IMR-90 (cell line): ENCODE measurements at regions not wholly inside any gene's neighbourhood (a gene's known extent, or its start where the extent isn't known, plus 50 kb on each side); places are given as distances from the start of the nearest gene placed in this dataset.

ENCODE experiments used
- ATAC-seq: fragments of 200-7000 bp; cut with Tn5 transposase; 2 replicates; pipeline ENCODE4 v1.9.1; 2020; ENCODE audit warnings: low read depth, mild to moderate bottlenecking, moderate library complexity
- BruUV-seq: library from RNA; stranded (reverse); fragments of 400-500 nt; replicated peaks from 2 replicates; lab custom pipeline; 2021; lab: Mats Ljungman, UMichigan
- CTCF ChIA-PET: fragments of 300-600 bp; formaldehyde crosslinking; extraction: SDS; loops from one replicate; lab custom pipeline; 2021; ENCODE audit warnings: antibody characterized with exemption; lab: Yijun Ruan, JAX
- POLR2A ChIA-PET: fragments of 300-600 bp; sonication (Branson Sonifier 250); formaldehyde crosslinking; loops from one replicate; lab custom pipeline; 2022; ENCODE audit warnings: antibody characterized with exemption; ENCODE audit not compliant: unreplicated experiment; lab: Charles Lee
- DNase-seq: peaks from one replicate; pipeline ENCODE4 v3.0.0; 2013
- H2AFZ ChIP-seq: replicated peaks from 2 replicates; pipeline ENCODE3; 2013; ENCODE audit warnings: low read length, mild to moderate bottlenecking; ENCODE audit not compliant: poor library complexity
- H2AK5ac ChIP-seq: 2 replicates; pipeline ENCODE4 v1.6.1; 2013; ENCODE audit warnings: low read depth, low read length, inconsistent platforms
- H2AK9ac ChIP-seq: replicated peaks from 2 replicates; pipeline ENCODE3; 2013; ENCODE audit warnings: mild to moderate bottlenecking, low read depth, low read length, moderate library complexity; ENCODE audit not compliant: poor library complexity
- H2BK120ac ChIP-seq: 2 replicates; pipeline ENCODE4 v1.6.1; 2013; ENCODE audit warnings: low read depth, low read length, inconsistent platforms
- H2BK15ac ChIP-seq: 3 replicates; pipeline ENCODE4 v1.6.1; 2013; ENCODE audit warnings: low read depth, low read length, inconsistent platforms
- H2BK20ac ChIP-seq: 2 replicates; pipeline ENCODE4 v1.6.1; 2013; ENCODE audit warnings: low read depth, mild to moderate bottlenecking, inconsistent platforms, low read length, moderate library complexity
- H2BK5ac ChIP-seq: 2 replicates; pipeline ENCODE4 v1.6.1; 2013; ENCODE audit warnings: mild to moderate bottlenecking, low read depth, low read length, inconsistent platforms; ENCODE audit not compliant: poor library complexity, severe bottlenecking
- H3K14ac ChIP-seq: replicated peaks from 2 replicates; pipeline ENCODE4 v1.6.1; 2013; ENCODE audit warnings: low read depth, low read length, inconsistent platforms
- H3K18ac ChIP-seq: 2 replicates; pipeline ENCODE4 v1.6.1; 2013; ENCODE audit warnings: low read depth, low read length, control low read depth
- H3K23ac ChIP-seq: 2 replicates; pipeline ENCODE4 v1.6.1; 2013; ENCODE audit warnings: low read depth, low read length, inconsistent platforms
- H3K27ac ChIP-seq: 2 replicates; pipeline ENCODE4 v1.5.1; 2013; ENCODE audit warnings: mild to moderate bottlenecking, control low read depth, low read length; ENCODE audit not compliant: insufficient read depth
- H3K27me3 ChIP-seq: 2 replicates; pipeline ENCODE4 v1.6.1; 2013; ENCODE audit warnings: low read length; ENCODE audit not compliant: control insufficient read depth, insufficient read depth
- H3K36me3 ChIP-seq: 2 replicates; pipeline ENCODE4 v1.6.1; 2013; ENCODE audit warnings: low read length, mixed read lengths; ENCODE audit not compliant: control insufficient read depth, insufficient read depth
- H3K4ac ChIP-seq: 2 replicates; pipeline ENCODE4 v1.6.1; 2013; ENCODE audit warnings: low read depth, low read length, inconsistent platforms
- H3K4me1 ChIP-seq: 2 replicates; pipeline ENCODE4 v1.6.1; 2013; ENCODE audit warnings: low read length, mixed read lengths; ENCODE audit not compliant: control insufficient read depth, insufficient read depth
- H3K4me2 ChIP-seq: 2 replicates; pipeline ENCODE4 v1.6.1; 2013; ENCODE audit warnings: low read depth, mild to moderate bottlenecking, control low read depth, low read length, moderate library complexity
- H3K4me3 ChIP-seq: 2 replicates; pipeline ENCODE4 v1.5.1; 2013; ENCODE audit warnings: low read depth, mild to moderate bottlenecking, control low read depth, low read length, moderate library complexity; ENCODE audit not compliant: insufficient read depth
- H3K56ac ChIP-seq: 2 replicates; pipeline ENCODE4 v1.6.1; 2013; ENCODE audit warnings: low read length, inconsistent platforms; ENCODE audit not compliant: insufficient read depth; ENCODE audit errors: extremely low read depth
- H3K79me1 ChIP-seq, 2 experiments: 2 replicates each; pipeline ENCODE4 v1.6.1; 2013; ENCODE audit warnings: low read length in 2 of 2, inconsistent platforms in 1 of 2, low read depth in 1 of 2
- H3K9ac ChIP-seq: 2 replicates; pipeline ENCODE4 v1.6.1; 2013; ENCODE audit warnings: low read depth, low read length, control low read depth
- H3K9me1 ChIP-seq: 2 replicates; pipeline ENCODE4 v1.6.1; 2013; ENCODE audit warnings: low read length, inconsistent platforms; ENCODE audit not compliant: insufficient read depth
- H3K9me3 ChIP-seq: 2 replicates; pipeline ENCODE4 v1.6.1; 2013; ENCODE audit warnings: low read length; ENCODE audit not compliant: control insufficient read depth, insufficient read depth
- H4K20me1 ChIP-seq: 2 replicates; pipeline ENCODE4 v1.6.1; 2013; ENCODE audit warnings: low read length, inconsistent platforms; ENCODE audit not compliant: insufficient read depth
- H4K5ac ChIP-seq: 2 replicates; pipeline ENCODE4 v1.6.1; 2013; ENCODE audit warnings: mild to moderate bottlenecking, low read depth, low read length, control low read depth
- H4K8ac ChIP-seq, 2 experiments: 2 replicates each; pipeline ENCODE4 v1.6.1; 2013; ENCODE audit warnings: low read depth in 2 of 2, low read length in 2 of 2, control low read depth in 1 of 2, inconsistent platforms in 1 of 2
- H4K91ac ChIP-seq: 2 replicates; pipeline ENCODE4 v1.6.1; 2013; ENCODE audit warnings: low read depth, low read length, inconsistent platforms; ENCODE audit not compliant: insufficient read depth
- CEBPB ChIP-seq: IDR thresholded peaks from 2 replicates; pipeline ENCODE4 v1.6.1; 2012; ENCODE audit warnings: low read depth, low read length, improper control_type of control experiment
- MXI1 ChIP-seq: IDR thresholded peaks from 2 replicates; pipeline ENCODE4 v1.6.1; 2012; ENCODE audit warnings: low read depth, mild to moderate bottlenecking, low read length, moderate library complexity, borderline replicate concordance
- NFE2L2 ChIP-seq: fragments of 150-350 bp; IDR thresholded peaks from 2 replicates; pipeline ENCODE4 v1.6.1; 2016; ENCODE audit warnings: low read depth, mild to moderate bottlenecking, low read length
- RFX5 ChIP-seq: IDR thresholded peaks from 2 replicates; pipeline ENCODE4 v1.8.0; 2012; ENCODE audit warnings: low read depth, mild to moderate bottlenecking, low read length, moderate library complexity
- SMC3 ChIP-seq: fragments of 150-350 bp; IDR thresholded peaks from 2 replicates; pipeline ENCODE4 v1.6.1; 2016; ENCODE audit warnings: low read depth, mild to moderate bottlenecking, antibody characterized with exemption, low read length, moderate library complexity
- WGBS, 2 experiments: methylation state at CpG; one replicate each; pipeline versions ENCODE4 v1.1.5 to v1.1.7; 2013; ENCODE audit warnings: missing lambda C conversion rate in 2 of 2; ENCODE audit not compliant: insufficient read length in 1 of 2; ENCODE audit errors: extremely low coverage in 2 of 2; 5-methylcytosine and 5-hydroxymethylcytosine counted together
- dilution Hi-C: fragments of 300-500 bp; cut with HindIII; formaldehyde crosslinking; loops from one replicate; pipeline ENCODE4 v1.14.3; 2018; ENCODE audit warnings: low sequenced_read_pairs; ENCODE audit not compliant: unreplicated experiment
- in situ Hi-C: fragments of 300-500 bp; cut with MboI; formaldehyde crosslinking; loops from 3 replicates; pipeline ENCODE4 v1.14.3; 2019; ENCODE audit warnings: low sequenced_read_pairs, inconsistent platforms, mixed read lengths
- intact Hi-C: fragments of 100-400 bp; cut with micrococcal nuclease; formaldehyde crosslinking; loops from 2 replicates; pipeline ENCODE4 v1.10.0; 2022
- TF ChIP-seq, protein P1 (sequence below): fragments of 150-350 bp; IDR thresholded peaks from 2 replicates; pipeline ENCODE4 v1.6.1; 2017; ENCODE audit warnings: mild to moderate bottlenecking, antibody characterized with exemption, low read length, low read depth
- TF ChIP-seq, protein P2 (sequence below): conservative IDR thresholded peaks from 2 replicates; pipeline ENCODE4 v1.5.1; 2012; ENCODE audit warnings: mild to moderate bottlenecking, low read depth, low read length, improper control_type of control experiment

DNA sequence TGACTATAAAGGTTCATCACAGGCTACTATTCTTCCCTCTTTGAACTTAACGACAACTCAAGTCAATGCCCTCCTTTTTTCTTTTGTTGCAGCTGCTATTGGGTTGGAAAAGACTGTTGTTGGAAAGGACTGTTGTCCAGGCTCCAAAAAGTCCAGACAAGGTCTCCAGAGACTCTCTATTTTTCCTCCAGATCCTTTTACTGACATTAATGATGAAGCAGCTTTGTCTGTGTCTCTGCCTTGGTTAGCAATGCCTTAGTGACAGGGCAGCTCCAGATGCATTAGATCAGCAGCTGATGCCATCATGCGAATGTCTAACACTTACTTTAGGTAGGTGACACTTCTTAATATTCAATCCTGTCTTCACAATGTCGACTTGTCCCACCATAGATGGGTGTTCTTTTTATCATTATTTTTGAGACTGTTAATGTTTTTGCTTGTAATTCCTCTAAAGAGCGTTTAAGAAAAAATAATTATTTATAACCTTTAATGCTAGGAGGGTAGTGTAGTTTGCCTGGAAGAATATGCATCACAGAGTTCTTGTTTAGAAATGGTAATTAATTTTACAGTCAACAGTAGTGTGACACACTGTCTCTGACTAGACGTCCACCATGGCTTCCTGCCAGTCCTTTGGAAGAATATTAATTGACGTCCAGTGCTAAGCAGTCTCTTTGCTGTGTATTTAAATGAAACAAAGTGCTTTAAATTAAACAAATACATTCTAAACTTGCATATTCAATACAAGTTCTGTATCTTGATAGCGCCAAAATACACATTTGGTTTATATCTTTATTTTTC is 492.2 kb downstream of the NR2F1-AS1 start:
- Histone ChIP-seq H3K18ac (peak overlapping the region; percentile 64; the same call in 1 of the 2 replicates), H3K79me1 (no peaks in the 10 kb centered on the region), H3K23ac (no peak overlapping the region), H2BK120ac (no peak overlapping the region), H3K27ac (no peak overlapping the region), H3K4me1 (peaks cover 2% of the 10 kb centered on the region; the same call in 1 of the 2 replicates), H3K27me3 (no peaks in the 10 kb centered on the region), H3K9ac (no peak overlapping the region), H4K20me1 (no peaks in the 10 kb centered on the region), H2BK5ac (no peak overlapping the region), H2BK20ac (no peak overlapping the region), H3K9me3 (no peaks in the 10 kb centered on the region), H2AK5ac (no peak overlapping the region), H4K91ac (no peak overlapping the region), H3K14ac (no peak overlapping the region), H4K5ac (peak overlapping the region; percentile 29; the same call in 1 of the 2 replicates), H3K56ac (no peak overlapping the region), H3K4me3 (no peak overlapping the region), H2BK15ac (peak overlapping the region; percentile 16; the same call in 1 of the 3 replicates), H3K4me2 (no peak overlapping the region), H4K8ac (no peak overlapping the region), H3K4ac (peak overlapping the region; percentile 14; the same call in 1 of the 2 replicates), H3K9me1 (no peaks in the 10 kb centered on the region), H3K36me3 (no peaks in the 10 kb centered on the region), H2AK9ac (no peak overlapping the region), H2AFZ (no peak overlapping the region)
- DNase-seq (no peak), ATAC-seq (no peak)
- in situ Hi-C loops (loop anchor here (10.0 to 25.0 kb wide), 2 partner anchors 486 to 776 kb away; no protein-coding TSS in a partner anchor), intact Hi-C loops (no loop called here), dilution Hi-C loops (no loop called here)
- CTCF ChIA-PET: no interaction called here
- POLR2A ChIA-PET: interaction anchor here (0.6 kb wide), 1 partner anchor 495 kb away, joined by 11 read pairs; no protein-coding TSS in a partner anchor
- BruUV-seq: no TSS peak
- no peak for TF ChIP-seq RFX5
- TF ChIP-seq, protein P1, sequence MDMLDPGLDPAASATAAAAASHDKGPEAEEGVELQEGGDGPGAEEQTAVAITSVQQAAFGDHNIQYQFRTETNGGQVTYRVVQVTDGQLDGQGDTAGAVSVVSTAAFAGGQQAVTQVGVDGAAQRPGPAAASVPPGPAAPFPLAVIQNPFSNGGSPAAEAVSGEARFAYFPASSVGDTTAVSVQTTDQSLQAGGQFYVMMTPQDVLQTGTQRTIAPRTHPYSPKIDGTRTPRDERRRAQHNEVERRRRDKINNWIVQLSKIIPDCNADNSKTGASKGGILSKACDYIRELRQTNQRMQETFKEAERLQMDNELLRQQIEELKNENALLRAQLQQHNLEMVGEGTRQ: no peak
- no peak for TF ChIP-seq NFE2L2
- TF ChIP-seq SMC3: no peak
- no peak for TF ChIP-seq CEBPB
- TF ChIP-seq, protein P2, sequence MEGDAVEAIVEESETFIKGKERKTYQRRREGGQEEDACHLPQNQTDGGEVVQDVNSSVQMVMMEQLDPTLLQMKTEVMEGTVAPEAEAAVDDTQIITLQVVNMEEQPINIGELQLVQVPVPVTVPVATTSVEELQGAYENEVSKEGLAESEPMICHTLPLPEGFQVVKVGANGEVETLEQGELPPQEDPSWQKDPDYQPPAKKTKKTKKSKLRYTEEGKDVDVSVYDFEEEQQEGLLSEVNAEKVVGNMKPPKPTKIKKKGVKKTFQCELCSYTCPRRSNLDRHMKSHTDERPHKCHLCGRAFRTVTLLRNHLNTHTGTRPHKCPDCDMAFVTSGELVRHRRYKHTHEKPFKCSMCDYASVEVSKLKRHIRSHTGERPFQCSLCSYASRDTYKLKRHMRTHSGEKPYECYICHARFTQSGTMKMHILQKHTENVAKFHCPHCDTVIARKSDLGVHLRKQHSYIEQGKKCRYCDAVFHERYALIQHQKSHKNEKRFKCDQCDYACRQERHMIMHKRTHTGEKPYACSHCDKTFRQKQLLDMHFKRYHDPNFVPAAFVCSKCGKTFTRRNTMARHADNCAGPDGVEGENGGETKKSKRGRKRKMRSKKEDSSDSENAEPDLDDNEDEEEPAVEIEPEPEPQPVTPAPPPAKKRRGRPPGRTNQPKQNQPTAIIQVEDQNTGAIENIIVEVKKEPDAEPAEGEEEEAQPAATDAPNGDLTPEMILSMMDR: no peak
- TF ChIP-seq MXI1: no peak
- no CpG with 5 or more reads among the region's 7 CpGs for WGBS, 2 experiments
